Stimulated activated CD8-positive, alpha-beta memory T cell treated with anti-CD3 and anti-CD28 coated beads, Interleukin-7, amount 100 ng/mL, for 4 hours (primary cell): ENCODE measurements at regions not wholly inside any gene's neighbourhood (a gene's known extent, or its start where the extent isn't known, plus 50 kb on each side); places are given as distances from the start of the nearest gene placed in this dataset.
"Not testable (repeated sequence)": the region's sequence is repeated elsewhere in the genome, so short reads cannot be mapped to it uniquely, and the experiment has no call there.

ENCODE experiments used
- DNase-seq, 2 donors: peaks; one replicate each; pipeline ENCODE4 v3.0.0-alpha.2; 2020; ENCODE audit warnings: low read depth in 2 of 2

GRCh38 chr3:194865061-194865460 lies 179.4 kb downstream of the FAM43A start:
- no peak for DNase-seq

- DNase-seq: no peak
Measured at GRCh38 chr3:194865615-194866014, 179.9 kb downstream of the FAM43A start.

- no peak for DNase-seq
Measured at GRCh38 chr3:194866236-194866635, 180.6 kb downstream of the FAM43A start.

- DNase-seq: no peak
Measured at GRCh38 chr3:194867270-194867983, 181.7 kb downstream of the FAM43A start.

- DNase-seq: no peak
Measured at GRCh38 chr3:194868831-194869230, 183.1 kb downstream of the FAM43A start.

GRCh38 chr3:194869482-194870169 lies 183.9 kb downstream of the FAM43A start:
- no peak for DNase-seq

- DNase-seq: no peak
Measured at GRCh38 chr3:194870394-194871110, 184.9 kb downstream of the FAM43A start.

- DNase-seq: no peak
Measured at GRCh38 chr3:194871143-194871863, 185.6 kb downstream of the FAM43A start.

- no peak for DNase-seq
Measured at GRCh38 chr3:194871864-194872668, 186.4 kb downstream of the FAM43A start.

GRCh38 chr3:194872669-194872977 lies 186.9 kb downstream of the FAM43A start:
- no peak for DNase-seq

- DNase-seq: not testable (repeated sequence)
Measured at GRCh38 chr3:194873474-194873873, 187.8 kb downstream of the FAM43A start.

- no peak for DNase-seq
Measured at GRCh38 chr3:194874206-194874605, 188.5 kb downstream of the FAM43A start.

- no peak for DNase-seq
Measured at GRCh38 chr3:194874783-194875182, 189.1 kb downstream of the FAM43A start.

GRCh38 chr3:194875581-194876402 lies 190.1 kb downstream of the FAM43A start:
- DNase-seq: no peak

- no peak for DNase-seq
Measured at GRCh38 chr3:194876403-194877095, 190.9 kb downstream of the FAM43A start.

- DNase-seq: no peak
Measured at GRCh38 chr3:194877291-194878119, 191.8 kb downstream of the FAM43A start.

- DNase-seq: no peak
Measured at GRCh38 chr3:194879126-194879877, 193.6 kb downstream of the FAM43A start.
